ENCODE measurements at regions not wholly inside any gene's neighbourhood (a gene's known extent, or its start where the extent isn't known, plus 50 kb on each side); places are given as distances from the start of the nearest gene placed in this dataset.

GRCh38 chr10:17507538-17507937 lies 53.1 kb upstream of the ST8SIA6 start:
- Histone ChIP-seq H3K4me3 (replicated peaks in 1 of 2; ENCODE audit: low read depth in 1 of 2, low read length in 2 of 2) (no peak overlapping the region), H3K4me2 (ENCODE audit: low read length) (no peak overlapping the region), H3K9me2 (ENCODE audit: insufficient read depth) (no peaks in the 10 kb centered on the region), H3K4me1 (ENCODE audit: control insufficient read depth in 1 of 2, insufficient read depth in 2 of 2, low read length in 2 of 2) (peaks cover 19 to 39% of the 10 kb centered on the region in 2 experiments), H3K27ac (ENCODE audit: low read depth, low read length) (no peak overlapping the region), H3K9me3 (ENCODE audit: control insufficient read depth in 1 of 2, insufficient read depth in 1 of 2, low read depth in 1 of 2, low read length in 2 of 2) (no peaks in the 10 kb centered on the region), H3K36me3 (ENCODE audit: control insufficient read depth in 1 of 2, insufficient read depth in 2 of 2, low read length in 2 of 2) (no peaks in the 10 kb centered on the region), H4K20me1 (ENCODE audit: insufficient read depth) (no peaks in the 10 kb centered on the region), H2AFZ (ENCODE audit: low read depth, low read length, poor library complexity, severe bottlenecking) (no peak overlapping the region), H3K9ac (ENCODE audit: low read length) (no peak overlapping the region), H3K79me2 (ENCODE audit: insufficient read depth, low read length) (no peaks in the 10 kb centered on the region), H3K27me3 (ENCODE audit: insufficient read depth, low read length) (no peaks in the 10 kb centered on the region)
- BruUV-seq (replicated peaks) = no TSS peak
- POLR2A ChIA-PET = no interaction called here
- RAD21 ChIA-PET (ENCODE audit: low non-redundant PET in 1 of 2, low total read pairs in 2 of 2, uncharacterized antibody in 2 of 2, unreplicated experiment in 2 of 2) = interaction anchor here in 1 of 2 experiments (0.5 kb wide), 1 partner anchor 33 kb away, joined by 4 read pairs; no protein-coding TSS in a partner anchor
- intact Hi-C loops (cut with micrococcal nuclease) = no loop called here
- TF ChIP-seq ZBTB33 (IDR thresholded peaks at IDR 0.05; ENCODE audit: extremely low read depth, insufficient replicate concordance, low read length) (no peak), CBX3 (IDR thresholded peaks at IDR 0.05; ENCODE audit: low read depth) (no peak), MAX (IDR thresholded peaks at IDR 0.05) (no peak), SIN3A (IDR thresholded peaks at IDR 0.05; ENCODE audit: low read depth) (no peak), ATF3 (IDR thresholded peaks at IDR 0.05) (no peak), EZH2phosphoT487 (IDR thresholded peaks at IDR 0.05; ENCODE audit: borderline replicate concordance) (no peak), ELF1 (IDR thresholded peaks at IDR 0.05; ENCODE audit: borderline replicate concordance, low read depth) (no peak), POLR2A (IDR thresholded peaks at IDR 0.05; ENCODE audit: borderline replicate concordance, extremely low read depth, insufficient read depth, insufficient read length) (no peak), CEBPB (IDR thresholded peaks at IDR 0.05; ENCODE audit: low read depth) (no peak), REST (IDR thresholded peaks at IDR 0.05; ENCODE audit: low read depth) (no peak), TCF7L2 (IDR thresholded peaks at IDR 0.05; ENCODE audit: borderline replicate concordance, extremely low read depth, insufficient read depth, insufficient read length) (no peak), POLR2AphosphoS5 (IDR thresholded peaks at IDR 0.05; ENCODE audit: low read depth, low read length) (no peak), SP1 (IDR thresholded peaks at IDR 0.05; ENCODE audit: low read depth) (no peak), YY1 (IDR thresholded peaks at IDR 0.05; ENCODE audit: extremely low read depth, insufficient replicate concordance, low read depth, low read length) (no peak), EGR1 (IDR thresholded peaks at IDR 0.05; ENCODE audit: low read depth) (no peak), ZNF274 (IDR thresholded peaks at IDR 0.05; ENCODE audit: low read depth, low read length) (no peak)
- DNase-seq (ENCODE audit: low read depth, low spot score) = no peak
- ATAC-seq = no peak
- CTCF ChIA-PET = no interaction called here
